ENCODE measurements at regions not wholly inside any gene's neighbourhood (a gene's known extent, or its start where the extent isn't known, plus 50 kb on each side); places are given as distances from the start of the nearest gene placed in this dataset.

GRCh38 chr4:189858435-189858834 is 82.2 kb upstream of the FRG1 start:
- TF ChIP-seq POLR2A (IDR thresholded peaks at IDR 0.05), result no peak
- TF ChIP-seq, protein P1, sequence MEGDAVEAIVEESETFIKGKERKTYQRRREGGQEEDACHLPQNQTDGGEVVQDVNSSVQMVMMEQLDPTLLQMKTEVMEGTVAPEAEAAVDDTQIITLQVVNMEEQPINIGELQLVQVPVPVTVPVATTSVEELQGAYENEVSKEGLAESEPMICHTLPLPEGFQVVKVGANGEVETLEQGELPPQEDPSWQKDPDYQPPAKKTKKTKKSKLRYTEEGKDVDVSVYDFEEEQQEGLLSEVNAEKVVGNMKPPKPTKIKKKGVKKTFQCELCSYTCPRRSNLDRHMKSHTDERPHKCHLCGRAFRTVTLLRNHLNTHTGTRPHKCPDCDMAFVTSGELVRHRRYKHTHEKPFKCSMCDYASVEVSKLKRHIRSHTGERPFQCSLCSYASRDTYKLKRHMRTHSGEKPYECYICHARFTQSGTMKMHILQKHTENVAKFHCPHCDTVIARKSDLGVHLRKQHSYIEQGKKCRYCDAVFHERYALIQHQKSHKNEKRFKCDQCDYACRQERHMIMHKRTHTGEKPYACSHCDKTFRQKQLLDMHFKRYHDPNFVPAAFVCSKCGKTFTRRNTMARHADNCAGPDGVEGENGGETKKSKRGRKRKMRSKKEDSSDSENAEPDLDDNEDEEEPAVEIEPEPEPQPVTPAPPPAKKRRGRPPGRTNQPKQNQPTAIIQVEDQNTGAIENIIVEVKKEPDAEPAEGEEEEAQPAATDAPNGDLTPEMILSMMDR (IDR thresholded peaks at IDR 0.05), result no peak

Measured in lower leg skin (tissue), 3 donors.